ENCODE measurements at regions not wholly inside any gene's neighbourhood (a gene's known extent, or its start where the extent isn't known, plus 50 kb on each side); places are given as distances from the start of the nearest gene placed in this dataset.

GRCh38 chr2:7333960-7334493 is 416.8 kb downstream of the RNF144A start:
- H3K4me3 ChIP-seq (replicated peaks; ENCODE audit: low read depth, low read length): no peak overlapping the region
- DNase-seq (ENCODE audit: low read depth): no peak
- TF ChIP-seq CTCF (IDR thresholded peaks at IDR 0.05; ENCODE audit: low read length, missing control alignments): no peak

GRCh38 chr2:7338961-7339360 is 421.7 kb downstream of the RNF144A start:
- DNase-seq (ENCODE audit: low read depth): no peak
- no peak for TF ChIP-seq CTCF (IDR thresholded peaks at IDR 0.05; ENCODE audit: low read length, missing control alignments)
- no peak overlapping the region for H3K4me3 ChIP-seq (replicated peaks; ENCODE audit: low read depth, low read length)

GRCh38 chr2:7346336-7346735 is 429.1 kb downstream of the RNF144A start:
- no peak overlapping the region for H3K4me3 ChIP-seq (replicated peaks; ENCODE audit: low read depth, low read length)
- DNase-seq (ENCODE audit: low read depth): no peak
- TF ChIP-seq CTCF (IDR thresholded peaks at IDR 0.05; ENCODE audit: low read length, missing control alignments): no peak

- no peak for TF ChIP-seq CTCF (IDR thresholded peaks at IDR 0.05; ENCODE audit: low read length, missing control alignments)
- no peak for DNase-seq (ENCODE audit: low read depth)
- no peak overlapping the region for H3K4me3 ChIP-seq (replicated peaks; ENCODE audit: low read depth, low read length)
Observed at GRCh38 chr2:7348761-7349160, 431.5 kb downstream of the RNF144A start.

GRCh38 chr2:7352191-7352590 is 435.0 kb downstream of the RNF144A start:
- no peak for TF ChIP-seq CTCF (IDR thresholded peaks at IDR 0.05; ENCODE audit: low read length, missing control alignments)
- H3K4me3 ChIP-seq (replicated peaks; ENCODE audit: low read depth, low read length): no peak overlapping the region
- DNase-seq (ENCODE audit: low read depth): no peak

GRCh38 chr2:7353571-7353970 is 436.4 kb downstream of the RNF144A start:
- DNase-seq (ENCODE audit: low read depth): no peak

More at GRCh38 chr2:7353571-7353970, 436.4 kb downstream of the RNF144A start:
- H3K4me3 ChIP-seq (replicated peaks; ENCODE audit: low read depth, low read length): no peak overlapping the region
- no peak for TF ChIP-seq CTCF (IDR thresholded peaks at IDR 0.05; ENCODE audit: low read length, missing control alignments)

Data from fibroblast of pulmonary artery (primary cell).